IPS DF 6.9 (cell line): ENCODE measurements at regions not wholly inside any gene's neighbourhood (a gene's known extent, or its start where the extent isn't known, plus 50 kb on each side); places are given as distances from the start of the nearest gene placed in this dataset.

ENCODE experiments used
- DNase-seq: peaks from one replicate; pipeline ENCODE4 v3.0.0-alpha.2; 2013; ENCODE audit warnings: low read depth, low spot score
- H3K27ac ChIP-seq: one replicate; pipeline ENCODE4 v1.5.1; 2013; ENCODE audit warnings: low read length, control low read depth
- H3K27me3 ChIP-seq: 2 replicates; pipeline ENCODE4 v1.6.1; 2013; ENCODE audit warnings: mild to moderate bottlenecking, low read length; ENCODE audit not compliant: control insufficient read depth, insufficient read depth
- H3K36me3 ChIP-seq: 2 replicates; pipeline ENCODE4 v1.6.1; 2013; ENCODE audit warnings: low read length; ENCODE audit not compliant: control insufficient read depth, insufficient read depth
- H3K4me1 ChIP-seq: 2 replicates; pipeline ENCODE4 v1.6.1; 2013; ENCODE audit warnings: low read length; ENCODE audit not compliant: control insufficient read depth, insufficient read depth
- H3K4me3 ChIP-seq: 2 replicates; pipeline ENCODE4 v1.5.1; 2013; ENCODE audit warnings: mild to moderate bottlenecking, low read length
- H3K9me3 ChIP-seq: 2 replicates; pipeline ENCODE4 v1.6.1; 2013; ENCODE audit warnings: low read length, inconsistent platforms; ENCODE audit not compliant: control insufficient read depth, insufficient read depth
- WGBS: extraction: QIAGEN DNeasy Blood & Tissue Kit; methylation state at CpG from one replicate; pipeline ENCODE4 v1.1.7; 2013; ENCODE audit warnings: mixed read lengths, missing lambda C conversion rate; ENCODE audit not compliant: insufficient read length, insufficient coverage; 5-methylcytosine and 5-hydroxymethylcytosine counted together

GRCh38 chr2:5951471-5951870, 259.3 kb downstream of the SOX11 start:
- H3K4me1 ChIP-seq: no peaks in the 10 kb centered on the region
- no CpG with 5 or more reads among the region's 1 CpG for WGBS
- H3K9me3 ChIP-seq: no peaks in the 10 kb centered on the region
- H3K36me3 ChIP-seq: no peaks in the 10 kb centered on the region
- no peak overlapping the region for H3K27ac ChIP-seq
- no peak for DNase-seq
- H3K27me3 ChIP-seq: no peaks in the 10 kb centered on the region
- no peak overlapping the region for H3K4me3 ChIP-seq

GRCh38 chr2:5953525-5953924, 261.3 kb downstream of the SOX11 start:
- DNase-seq: no peak
- no CpG with 5 or more reads among the region's 1 CpG for WGBS
- H3K27ac ChIP-seq: no peak overlapping the region

GRCh38 chr2:5954509-5954908, 262.3 kb downstream of the SOX11 start:
- Histone ChIP-seq H3K4me1 (no peaks in the 10 kb centered on the region), H3K4me3 (no peak overlapping the region), H3K27me3 (no peaks in the 10 kb centered on the region), H3K9me3 (no peaks in the 10 kb centered on the region), H3K27ac (no peak overlapping the region), H3K36me3 (no peaks in the 10 kb centered on the region)
- WGBS: no CpG with 5 or more reads among the region's 5 CpGs
- DNase-seq: no peak

More at GRCh38 chr2:5953525-5953924, 261.3 kb downstream of the SOX11 start:
- Histone ChIP-seq H3K4me1 (no peaks in the 10 kb centered on the region), H3K36me3 (no peaks in the 10 kb centered on the region), H3K4me3 (no peak overlapping the region), H3K27me3 (no peaks in the 10 kb centered on the region), H3K9me3 (no peaks in the 10 kb centered on the region)

GRCh38 chr2:5955921-5956320, 263.7 kb downstream of the SOX11 start:
- H3K36me3 ChIP-seq: no peaks in the 10 kb centered on the region
- no peak for DNase-seq

GRCh38 chr2:5959836-5960820, 267.9 kb downstream of the SOX11 start:
- no peaks in the 10 kb centered on the region for H3K36me3 ChIP-seq
- no peaks in the 10 kb centered on the region for H3K4me1 ChIP-seq
- H3K4me3 ChIP-seq: no peak overlapping the region
- no CpG with 5 or more reads among the region's 6 CpGs for WGBS
- no peak overlapping the region for H3K27ac ChIP-seq
- DNase-seq: no peak
- H3K9me3 ChIP-seq: no peaks in the 10 kb centered on the region
- H3K27me3 ChIP-seq: no peaks in the 10 kb centered on the region

More at GRCh38 chr2:5955921-5956320, 263.7 kb downstream of the SOX11 start:
- Histone ChIP-seq H3K4me1 (no peaks in the 10 kb centered on the region), H3K4me3 (no peak overlapping the region), H3K9me3 (no peaks in the 10 kb centered on the region), H3K27ac (no peak overlapping the region), H3K27me3 (no peaks in the 10 kb centered on the region)

GRCh38 chr2:5967506-5967905, 275.3 kb downstream of the SOX11 start:
- H3K4me3 ChIP-seq: no peak overlapping the region
- DNase-seq: no peak
- no peak overlapping the region for H3K27ac ChIP-seq
- no peaks in the 10 kb centered on the region for H3K27me3 ChIP-seq
- no peaks in the 10 kb centered on the region for H3K36me3 ChIP-seq
- no peaks in the 10 kb centered on the region for H3K9me3 ChIP-seq
- WGBS: no CpG with 5 or more reads among the region's 6 CpGs
- H3K4me1 ChIP-seq: no peaks in the 10 kb centered on the region

GRCh38 chr2:5969303-5969702, 277.1 kb downstream of the SOX11 start:
- no peaks in the 10 kb centered on the region for H3K27me3 ChIP-seq
- no peak for DNase-seq
- H3K4me1 ChIP-seq: no peaks in the 10 kb centered on the region
- WGBS: no CpG with 5 or more reads among the region's 6 CpGs
- H3K27ac ChIP-seq: no peak overlapping the region
- H3K4me3 ChIP-seq: no peak overlapping the region
- H3K36me3 ChIP-seq: no peaks in the 10 kb centered on the region
- no peaks in the 10 kb centered on the region for H3K9me3 ChIP-seq

GRCh38 chr2:5970347-5970746, 278.2 kb downstream of the SOX11 start:
- WGBS: no CpG with 5 or more reads among the region's 4 CpGs
- no peak overlapping the region for H3K27ac ChIP-seq

GRCh38 chr2:5974477-5974876, 282.3 kb downstream of the SOX11 start:
- no peak for DNase-seq
- no peak overlapping the region for H3K27ac ChIP-seq
- no CpG with 5 or more reads among the region's 6 CpGs for WGBS

More at GRCh38 chr2:5970347-5970746, 278.2 kb downstream of the SOX11 start:
- DNase-seq: no peak
- no peak overlapping the region for H3K4me3 ChIP-seq
- H3K4me1 ChIP-seq: peaks cover 1% of the 10 kb centered on the region
- H3K27me3 ChIP-seq: no peaks in the 10 kb centered on the region
- no peaks in the 10 kb centered on the region for H3K9me3 ChIP-seq
- H3K36me3 ChIP-seq: no peaks in the 10 kb centered on the region

GRCh38 chr2:5975401-5975800, 283.2 kb downstream of the SOX11 start:
- H3K36me3 ChIP-seq: no peaks in the 10 kb centered on the region
- H3K4me3 ChIP-seq: no peak overlapping the region
- no peak for DNase-seq
- H3K4me1 ChIP-seq: peaks cover 2% of the 10 kb centered on the region
- no peak overlapping the region for H3K27ac ChIP-seq
- H3K27me3 ChIP-seq: no peaks in the 10 kb centered on the region
- no CpG with 5 or more reads among the region's 3 CpGs for WGBS
- H3K9me3 ChIP-seq: no peaks in the 10 kb centered on the region

More at GRCh38 chr2:5974477-5974876, 282.3 kb downstream of the SOX11 start:
- Histone ChIP-seq H3K4me3 (no peak overlapping the region), H3K4me1 (peaks cover 2% of the 10 kb centered on the region), H3K9me3 (no peaks in the 10 kb centered on the region), H3K36me3 (no peaks in the 10 kb centered on the region), H3K27me3 (no peaks in the 10 kb centered on the region)
